Chondrocyte (in vitro differentiated cells): ENCODE measurements at regions not wholly inside any gene's neighbourhood (a gene's known extent, or its start where the extent isn't known, plus 50 kb on each side); places are given as distances from the start of the nearest gene placed in this dataset.

Experiments used
- DNase-seq: peaks from one replicate; pipeline ENCODE4 v3.0.0; 2021; ENCODE audit warnings: mixed read lengths, low spot score
- H3K27ac Mint-ChIP-seq: one replicate; pipeline ENCODE4 v1.8.0; 2021; ENCODE audit warnings: mild to moderate bottlenecking, moderate library complexity, mixed read lengths; ENCODE audit not compliant: unreplicated experiment
- H3K27me3 Mint-ChIP-seq: 2 replicates; pipeline ENCODE4 v1.8.0; 2021; ENCODE audit warnings: low read depth, mixed read lengths
- H3K36me3 Mint-ChIP-seq: 2 replicates; pipeline ENCODE4 v1.8.0; 2021; ENCODE audit warnings: low read depth, mixed read lengths
- H3K4me1 Mint-ChIP-seq: 2 replicates; pipeline ENCODE4 v1.8.0; 2021; ENCODE audit warnings: low read depth, mild to moderate bottlenecking, mixed read lengths
- H3K4me3 Mint-ChIP-seq: one replicate; pipeline ENCODE4 v1.8.0; 2021; ENCODE audit warnings: mild to moderate bottlenecking, moderate library complexity, mixed read lengths; ENCODE audit not compliant: unreplicated experiment
- H3K9me3 Mint-ChIP-seq: 2 replicates; pipeline ENCODE4 v1.8.0; 2021; ENCODE audit warnings: low read depth, mixed read lengths
- CTCF ChIP-seq: fragments of 200-600 bp; sonication (generic); IDR thresholded peaks from 2 replicates; pipeline ENCODE4 v1.5.0; 2021; ENCODE audit warnings: antibody characterized with exemption, mild to moderate bottlenecking, moderate library complexity

GRCh38 chr22:22068025-22068424, 85.4 kb upstream of the TOP3B start:
- DNase-seq: no peak
- Mint-ChIP-seq H3K27ac (no peak overlapping the region), H3K4me1 (peaks cover 11% of the 10 kb centered on the region), H3K27me3 (peaks cover 46% of the 10 kb centered on the region), H3K36me3 (no peaks in the 10 kb centered on the region), H3K9me3 (no peaks in the 10 kb centered on the region), H3K4me3 (no peak overlapping the region)
- TF ChIP-seq CTCF: no peak

GRCh38 chr22:22067192-22067591, 84.6 kb upstream of the TOP3B start:
- no peaks in the 10 kb centered on the region for H3K36me3 Mint-ChIP-seq
- H3K4me3 Mint-ChIP-seq: no peak overlapping the region
- no peak for DNase-seq
- peaks cover 11% of the 10 kb centered on the region for H3K4me1 Mint-ChIP-seq
- H3K27me3 Mint-ChIP-seq: peaks cover 46% of the 10 kb centered on the region
- TF ChIP-seq CTCF: no peak
- no peak overlapping the region for H3K27ac Mint-ChIP-seq
- no peaks in the 10 kb centered on the region for H3K9me3 Mint-ChIP-seq

GRCh38 chr22:22064580-22064979, 82.0 kb upstream of the TOP3B start:
- peaks cover 40% of the 10 kb centered on the region for H3K27me3 Mint-ChIP-seq
- H3K27ac Mint-ChIP-seq: no peak overlapping the region

GRCh38 chr22:22062306-22062793, 79.8 kb upstream of the TOP3B start:
- H3K27me3 Mint-ChIP-seq: peaks cover 48% of the 10 kb centered on the region
- H3K36me3 Mint-ChIP-seq: no peaks in the 10 kb centered on the region
- H3K4me3 Mint-ChIP-seq: no peak overlapping the region
- no peak overlapping the region for H3K27ac Mint-ChIP-seq
- no peak for DNase-seq
- no peak for TF ChIP-seq CTCF
- peaks cover 5% of the 10 kb centered on the region for H3K4me1 Mint-ChIP-seq
- H3K9me3 Mint-ChIP-seq: no peaks in the 10 kb centered on the region

More at GRCh38 chr22:22064580-22064979, 82.0 kb upstream of the TOP3B start:
- H3K9me3 Mint-ChIP-seq: no peaks in the 10 kb centered on the region
- H3K4me1 Mint-ChIP-seq: peaks cover 5% of the 10 kb centered on the region
- no peak for TF ChIP-seq CTCF
- no peaks in the 10 kb centered on the region for H3K36me3 Mint-ChIP-seq
- H3K4me3 Mint-ChIP-seq: no peak overlapping the region
- no peak for DNase-seq

GRCh38 chr22:22061085-22062077, 78.8 kb upstream of the TOP3B start:
- peak; percentile 54 for TF ChIP-seq CTCF
- H3K9me3 Mint-ChIP-seq: no peaks in the 10 kb centered on the region
- peaks cover 42% of the 10 kb centered on the region for H3K27me3 Mint-ChIP-seq
- H3K4me3 Mint-ChIP-seq: no peak overlapping the region
- no peaks in the 10 kb centered on the region for H3K36me3 Mint-ChIP-seq
- peak overlapping the region; percentile 28 for H3K27ac Mint-ChIP-seq
- DNase-seq: no peak
- H3K4me1 Mint-ChIP-seq: peaks cover 5% of the 10 kb centered on the region
